A673 (cell line): ENCODE measurements at regions not wholly inside any gene's neighbourhood (a gene's known extent, or its start where the extent isn't known, plus 50 kb on each side); places are given as distances from the start of the nearest gene placed in this dataset.

ENCODE experiments used
- CTCF ChIP-seq: fragments of 300-800, 200-600 bp; sonication (generic); conservative IDR thresholded peaks from 2 replicates; pipeline ENCODE4 v1.5.1; 2017; ENCODE audit warnings: low read depth, mild to moderate bottlenecking, antibody characterized with exemption, low read length, moderate library complexity, mixed read lengths
- EZH2 ChIP-seq: fragments of 200-600 bp; sonication (generic); IDR thresholded peaks from 2 replicates; pipeline ENCODE4 v1.6.1; 2017; ENCODE audit warnings: borderline replicate concordance, low read depth, mild to moderate bottlenecking, mixed read lengths, antibody characterized with exemption, low read length; ENCODE audit not compliant: poor library complexity, severe bottlenecking

DNA sequence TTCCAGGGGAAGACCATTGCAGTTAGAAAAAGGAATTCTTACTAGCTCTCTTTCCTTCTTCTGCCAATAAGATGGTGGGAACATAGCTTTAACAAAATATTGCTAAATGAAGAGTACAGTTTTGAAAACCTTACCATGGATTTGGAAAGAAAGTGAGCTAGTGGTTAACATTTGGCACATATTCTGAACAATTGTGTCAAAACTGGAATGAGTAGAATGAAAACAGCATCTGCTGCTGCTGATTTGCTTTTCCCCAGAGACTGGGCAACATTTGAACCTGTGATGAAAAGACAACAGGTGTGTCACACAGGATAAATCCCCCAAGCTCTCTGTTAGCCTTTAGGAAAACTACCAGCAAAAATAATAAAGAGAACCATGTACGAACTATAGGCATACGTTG is 761.4 kb downstream of the KCNA4 start:
- TF ChIP-seq CTCF (no peak), EZH2 (no peak)
